AG04450 (cell line): ENCODE measurements at regions not wholly inside any gene's neighbourhood (a gene's known extent, or its start where the extent isn't known, plus 50 kb on each side); places are given as distances from the start of the nearest gene placed in this dataset.

Experiments used
- CTCF ChIA-PET: fragments of 300-600, 350-600 bp; formaldehyde crosslinking; extraction: SDS; loops from one replicate; lab custom pipeline; 2022; ENCODE audit warnings: antibody characterized with exemption, inconsistent platforms; lab: Charles Lee
- POLR2A ChIA-PET: fragments of 350-600 bp; formaldehyde crosslinking; extraction: SDS; loops from one replicate; lab custom pipeline; 2021; ENCODE audit warnings: antibody characterized with exemption, inconsistent platforms; lab: Yijun Ruan, JAX
- DNase-seq: peaks from one replicate; pipeline ENCODE4 v3.0.0-alpha.2; 2011; ENCODE audit warnings: low read depth, low spot score
- H3K27ac ChIP-seq: one replicate; pipeline ENCODE4 v1.5.1; 2012; ENCODE audit warnings: low read depth, low read length, control low read depth
- H3K27me3 ChIP-seq: one replicate; pipeline ENCODE4 v1.6.0; 2012; ENCODE audit warnings: low read length; ENCODE audit not compliant: control insufficient read depth, insufficient read depth
- H3K4me3 ChIP-seq: 2 replicates; pipeline ENCODE4 v1.5.1; 2011; ENCODE audit warnings: mild to moderate bottlenecking, low read depth, low read length, control low read depth
- H3K9me3 ChIP-seq: 2 replicates; pipeline ENCODE4 v1.5.1; 2012; ENCODE audit warnings: low read length; ENCODE audit not compliant: control insufficient read depth, insufficient read depth
- TF ChIP-seq, protein P1 (sequence below): IDR thresholded peaks from 2 replicates; pipeline ENCODE4 v1.5.1; 2011; ENCODE audit warnings: low read depth, low read length, control low read depth, inconsistent platforms

DNA sequence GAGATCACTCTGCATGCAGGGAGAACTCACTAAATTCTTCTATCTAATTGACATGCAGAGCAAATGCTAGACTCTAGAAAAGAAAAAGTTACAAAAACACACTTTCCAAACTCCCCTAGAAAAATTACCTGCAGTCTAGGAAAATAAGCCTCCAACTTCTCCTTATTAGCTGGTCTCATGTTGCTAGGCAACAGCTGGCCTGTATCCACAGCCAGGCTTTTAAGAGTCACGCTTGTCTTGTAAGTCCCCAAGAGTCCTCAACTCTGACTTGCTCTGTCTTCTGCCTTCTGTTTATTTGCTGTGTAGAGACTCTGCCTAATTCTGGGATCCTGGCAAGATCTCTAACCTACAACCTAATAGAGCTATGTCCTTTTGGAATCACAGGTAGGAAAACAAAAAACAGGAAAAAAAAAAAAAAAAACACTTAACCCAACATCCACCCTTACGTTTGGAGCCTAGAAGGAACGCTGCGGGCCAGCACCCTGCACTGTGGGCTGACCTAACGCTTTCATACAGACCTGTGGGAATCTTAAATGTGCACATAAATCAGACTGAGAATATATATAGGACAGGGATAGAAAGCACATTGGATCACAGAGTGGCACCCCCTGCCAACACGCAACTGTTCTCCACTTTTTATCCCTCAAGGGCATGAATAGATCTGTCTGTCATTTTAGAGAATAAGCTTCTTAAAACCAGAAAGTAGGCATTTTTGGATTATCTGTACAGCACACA is 117.0 kb upstream of the PTPRZ1 start:
- Histone ChIP-seq H3K9me3 (no peaks in the 10 kb centered on the region), H3K27ac (no peak overlapping the region), H3K4me3 (no peak overlapping the region), H3K27me3 (no peaks in the 10 kb centered on the region)
- TF ChIP-seq, protein P1, sequence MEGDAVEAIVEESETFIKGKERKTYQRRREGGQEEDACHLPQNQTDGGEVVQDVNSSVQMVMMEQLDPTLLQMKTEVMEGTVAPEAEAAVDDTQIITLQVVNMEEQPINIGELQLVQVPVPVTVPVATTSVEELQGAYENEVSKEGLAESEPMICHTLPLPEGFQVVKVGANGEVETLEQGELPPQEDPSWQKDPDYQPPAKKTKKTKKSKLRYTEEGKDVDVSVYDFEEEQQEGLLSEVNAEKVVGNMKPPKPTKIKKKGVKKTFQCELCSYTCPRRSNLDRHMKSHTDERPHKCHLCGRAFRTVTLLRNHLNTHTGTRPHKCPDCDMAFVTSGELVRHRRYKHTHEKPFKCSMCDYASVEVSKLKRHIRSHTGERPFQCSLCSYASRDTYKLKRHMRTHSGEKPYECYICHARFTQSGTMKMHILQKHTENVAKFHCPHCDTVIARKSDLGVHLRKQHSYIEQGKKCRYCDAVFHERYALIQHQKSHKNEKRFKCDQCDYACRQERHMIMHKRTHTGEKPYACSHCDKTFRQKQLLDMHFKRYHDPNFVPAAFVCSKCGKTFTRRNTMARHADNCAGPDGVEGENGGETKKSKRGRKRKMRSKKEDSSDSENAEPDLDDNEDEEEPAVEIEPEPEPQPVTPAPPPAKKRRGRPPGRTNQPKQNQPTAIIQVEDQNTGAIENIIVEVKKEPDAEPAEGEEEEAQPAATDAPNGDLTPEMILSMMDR = no peak
- ChIA-PET POLR2A (no interaction called here), CTCF (interaction anchor here (1.4 to 4.9 kb wide), 2 partner anchors 238 to 240 kb away, joined by 4 to 40 read pairs; no protein-coding TSS in a partner anchor)
- DNase-seq = no peak

DNA sequence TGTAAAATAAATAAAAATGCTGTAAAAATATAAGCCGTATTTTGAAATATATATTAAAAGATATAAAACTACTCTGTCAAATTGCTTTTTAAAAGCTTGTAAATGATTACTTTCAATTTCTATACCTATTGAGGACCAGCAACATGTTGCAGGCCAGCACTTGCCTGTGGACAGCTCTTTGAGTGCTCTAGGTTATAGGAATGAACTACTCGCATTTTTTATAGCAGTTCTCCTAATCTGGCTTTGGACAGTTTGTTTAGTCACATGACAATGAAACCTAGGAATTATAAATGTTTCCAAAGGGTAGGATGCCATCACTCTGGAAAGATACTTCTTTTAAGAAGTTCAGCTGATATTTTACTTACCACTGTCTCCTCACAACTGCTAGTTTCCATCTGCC is 117.7 kb upstream of the PTPRZ1 start:
- TF ChIP-seq, protein P1 = no peak
- POLR2A ChIA-PET = no interaction called here

DNA sequence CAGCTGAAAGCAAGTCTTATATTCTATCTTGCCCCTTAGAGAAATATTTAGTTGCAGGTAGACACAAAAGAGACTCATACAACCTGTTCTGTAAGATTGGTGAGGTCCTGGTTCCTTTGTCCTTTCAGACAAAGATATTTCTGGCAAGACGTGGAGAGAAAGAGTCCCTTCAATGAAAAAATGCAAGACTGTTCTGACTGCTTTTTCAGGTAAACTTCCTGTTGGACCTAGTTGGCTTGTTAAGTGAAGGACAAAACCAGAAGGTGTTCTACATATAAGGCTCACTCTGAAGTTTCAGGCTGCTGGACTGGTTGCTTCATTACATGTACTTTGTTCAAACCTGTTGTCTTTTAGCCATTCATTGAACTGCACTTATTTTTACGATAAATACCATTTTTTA is 119.0 kb upstream of the PTPRZ1 start:
- ChIA-PET CTCF (interaction anchor here (0.8 to 6.6 kb wide), 3 partner anchors 29 to 242 kb away, joined by 3 to 118 read pairs (median 15); no protein-coding TSS in a partner anchor), POLR2A (no interaction called here)
- no peak for DNase-seq
- H3K4me3 ChIP-seq = no peak overlapping the region
- TF ChIP-seq, protein P1 = no peak
- no peak overlapping the region for H3K27ac ChIP-seq
- no peaks in the 10 kb centered on the region for H3K9me3 ChIP-seq
- no peaks in the 10 kb centered on the region for H3K27me3 ChIP-seq

More for the DNA sequence above, 117.7 kb upstream of the PTPRZ1 start:
- DNase-seq = no peak
- Histone ChIP-seq H3K27ac (no peak overlapping the region), H3K9me3 (no peaks in the 10 kb centered on the region), H3K4me3 (no peak overlapping the region), H3K27me3 (no peaks in the 10 kb centered on the region)
- CTCF ChIA-PET = interaction anchor here (0.5 to 4.9 kb wide), 3 partner anchors 239 to 772 kb away, joined by 4 to 40 read pairs (median 6); no protein-coding TSS in a partner anchor

DNA sequence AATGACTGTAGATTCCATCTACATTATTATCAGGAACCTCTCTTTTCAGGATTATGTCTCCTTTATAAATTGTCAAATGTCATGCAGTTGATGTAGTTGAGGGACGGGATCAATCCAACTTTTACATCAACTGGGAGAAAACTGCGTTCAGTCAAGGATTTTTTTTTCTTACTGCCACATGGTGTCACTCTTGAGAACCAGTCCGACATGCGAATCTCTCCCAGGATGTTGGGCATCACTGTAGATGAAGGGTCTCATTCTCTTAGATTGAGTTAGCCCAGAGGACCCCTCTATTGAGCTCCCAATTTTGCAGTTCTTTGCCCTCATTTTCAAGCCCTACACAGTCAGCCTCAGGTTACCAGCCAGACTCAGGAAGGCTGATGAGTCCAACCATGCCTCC is 120.3 kb upstream of the PTPRZ1 start:
- ChIA-PET POLR2A (no interaction called here), CTCF (interaction anchor here (0.7 to 6.6 kb wide), 5 partner anchors 25 to 251 kb away, joined by 3 to 118 read pairs (median 6); no protein-coding TSS in a partner anchor)
- no peak for DNase-seq
- TF ChIP-seq, protein P1 = peak; percentile 43
- Histone ChIP-seq H3K27me3 (no peaks in the 10 kb centered on the region), H3K27ac (no peak overlapping the region), H3K9me3 (no peaks in the 10 kb centered on the region), H3K4me3 (no peak overlapping the region)

DNA sequence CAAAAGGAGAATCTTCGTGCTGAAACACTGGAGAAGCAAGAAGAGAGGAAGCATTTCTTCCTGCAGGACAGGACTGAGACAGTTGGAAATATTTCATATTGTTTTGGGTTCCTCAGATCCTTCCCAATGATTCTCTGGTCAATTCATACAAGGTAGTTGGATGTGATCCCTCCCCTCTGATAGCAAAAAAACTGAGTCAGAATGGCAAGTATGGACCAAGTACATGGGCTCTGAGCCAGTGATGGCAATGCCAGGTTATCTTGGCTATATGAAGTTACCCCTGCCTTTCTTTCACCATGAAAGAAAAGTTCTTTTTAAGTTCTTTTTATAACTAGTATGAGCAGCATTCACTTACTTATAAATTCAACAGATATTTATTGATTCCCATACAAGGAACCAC is 124.4 kb upstream of the PTPRZ1 start:
- POLR2A ChIA-PET = no interaction called here
- no peak for DNase-seq
- Histone ChIP-seq H3K4me3 (no peak overlapping the region), H3K27ac (no peak overlapping the region), H3K9me3 (no peaks in the 10 kb centered on the region), H3K27me3 (no peaks in the 10 kb centered on the region)
- TF ChIP-seq, protein P1 = no peak
- CTCF ChIA-PET = interaction anchor here (6.6 kb wide), 1 partner anchor 245 kb away, joined by 118 read pairs; no protein-coding TSS in a partner anchor
